ENCODE measurements at regions not wholly inside any gene's neighbourhood (a gene's known extent, or its start where the extent isn't known, plus 50 kb on each side); places are given as distances from the start of the nearest gene placed in this dataset.

- DNase-seq = no peak
- Histone ChIP-seq H3K4me3 (ENCODE audit: insufficient read depth, low read depth, low read length) (no peak overlapping the region), H2AK5ac (ENCODE audit: low read depth, low read length) (peak overlapping the region; percentile 90), H3K23ac (ENCODE audit: low read depth, low read length) (no peak overlapping the region), H2AFZ (replicated peaks; ENCODE audit: low read length, poor library complexity) (peak overlapping the region; percentile 77), H3K4me2 (ENCODE audit: low read depth, low read length) (no peak overlapping the region), H3K9ac (ENCODE audit: low read depth, low read length) (no peak overlapping the region), H2AK9ac (replicated peaks; ENCODE audit: low read depth, low read length, poor library complexity) (peak overlapping the region; percentile 23), H2BK120ac (ENCODE audit: low read depth, low read length) (no peak overlapping the region; the same call in 1 of the 2 replicates), H4K20me1 (ENCODE audit: insufficient read depth, low read length) (no peaks in the 10 kb centered on the region), H3K79me1 (ENCODE audit: low read depth in 1 of 2, low read length in 2 of 2) (no peaks in the 10 kb centered on the region), H3K27me3 (ENCODE audit: control insufficient read depth, insufficient read depth, low read length) (no peaks in the 10 kb centered on the region), H3K18ac (ENCODE audit: low read depth, low read length) (no peak overlapping the region), H3K9me1 (ENCODE audit: insufficient read depth, low read length) (no peaks in the 10 kb centered on the region), H3K4ac (ENCODE audit: low read depth, low read length) (peak overlapping the region; percentile 29; the same call in 1 of the 2 replicates), H3K36me3 (ENCODE audit: control insufficient read depth, insufficient read depth, low read length) (no peaks in the 10 kb centered on the region), H3K14ac (replicated peaks; ENCODE audit: low read depth, low read length) (peak overlapping the region; percentile 57; the same call in 1 of the 2 replicates), H2BK5ac (ENCODE audit: low read depth, low read length, poor library complexity, severe bottlenecking) (no peak overlapping the region), H4K91ac (ENCODE audit: insufficient read depth, low read depth, low read length) (no peak overlapping the region), H3K56ac (ENCODE audit: extremely low read depth, insufficient read depth, low read length) (no peak overlapping the region), H4K8ac (ENCODE audit: low read depth in 2 of 2, low read length in 2 of 2) (peak overlapping the region in 1 of 2 experiments; percentile 1; a peak in 2 of 4 replicates), H2BK15ac (ENCODE audit: low read depth, low read length) (peak overlapping the region; percentile 39; the same call in 1 of the 3 replicates), H4K5ac (ENCODE audit: low read depth, low read length) (no peak overlapping the region), H3K9me3 (ENCODE audit: control insufficient read depth, insufficient read depth, low read length) (0 out of 2 replicates have a peak, but pooled peaks cover 2% of the 10 kb centered on the region), H3K4me1 (ENCODE audit: control insufficient read depth, insufficient read depth, low read length) (peaks cover 2% of the 10 kb centered on the region; the same call in 1 of the 2 replicates), H2BK20ac (ENCODE audit: low read depth, low read length) (no peak overlapping the region), H3K27ac (ENCODE audit: insufficient read depth, low read length) (no peak overlapping the region)
- TF ChIP-seq BHLHE40 (IDR thresholded peaks at IDR 0.05; ENCODE audit: low read depth, low read length) (no peak), MXI1 (IDR thresholded peaks at IDR 0.05; ENCODE audit: borderline replicate concordance, low read depth, low read length) (no peak), RCOR1 (IDR thresholded peaks at IDR 0.05; ENCODE audit: insufficient replicate concordance, low read length) (no peak)
- TF ChIP-seq, protein P1, sequence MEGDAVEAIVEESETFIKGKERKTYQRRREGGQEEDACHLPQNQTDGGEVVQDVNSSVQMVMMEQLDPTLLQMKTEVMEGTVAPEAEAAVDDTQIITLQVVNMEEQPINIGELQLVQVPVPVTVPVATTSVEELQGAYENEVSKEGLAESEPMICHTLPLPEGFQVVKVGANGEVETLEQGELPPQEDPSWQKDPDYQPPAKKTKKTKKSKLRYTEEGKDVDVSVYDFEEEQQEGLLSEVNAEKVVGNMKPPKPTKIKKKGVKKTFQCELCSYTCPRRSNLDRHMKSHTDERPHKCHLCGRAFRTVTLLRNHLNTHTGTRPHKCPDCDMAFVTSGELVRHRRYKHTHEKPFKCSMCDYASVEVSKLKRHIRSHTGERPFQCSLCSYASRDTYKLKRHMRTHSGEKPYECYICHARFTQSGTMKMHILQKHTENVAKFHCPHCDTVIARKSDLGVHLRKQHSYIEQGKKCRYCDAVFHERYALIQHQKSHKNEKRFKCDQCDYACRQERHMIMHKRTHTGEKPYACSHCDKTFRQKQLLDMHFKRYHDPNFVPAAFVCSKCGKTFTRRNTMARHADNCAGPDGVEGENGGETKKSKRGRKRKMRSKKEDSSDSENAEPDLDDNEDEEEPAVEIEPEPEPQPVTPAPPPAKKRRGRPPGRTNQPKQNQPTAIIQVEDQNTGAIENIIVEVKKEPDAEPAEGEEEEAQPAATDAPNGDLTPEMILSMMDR (conservative IDR thresholded peaks at IDR 0.05; ENCODE audit: low read depth, low read length) = no peak
- ChIA-PET CTCF (no interaction called here), POLR2A (ENCODE audit: unreplicated experiment) (no interaction called here)
- no peak for ATAC-seq (ENCODE audit: low read depth)
- in situ Hi-C loops (cut with MboI; ENCODE audit: low sequenced_read_pairs) (no loop called here), dilution Hi-C loops (cut with HindIII; ENCODE audit: low sequenced_read_pairs, unreplicated experiment) (no loop called here), intact Hi-C loops (cut with micrococcal nuclease) (no loop called here)
- no TSS peak for BruUV-seq (replicated peaks)
- 97% methylated on average over 5 of the region's 19 CpGs; no CpG with 5 or more reads in 1 of the 2 experiments for WGBS, 2 experiments (ENCODE audit: extremely low coverage in 2 of 2, insufficient read length in 1 of 2)
Measured at GRCh38 chr17:78300962-78301820, 58.7 kb downstream of the SOCS3 start.

Data from IMR-90 (cell line).